GM12874 (cell line): ENCODE measurements at regions not wholly inside any gene's neighbourhood (a gene's known extent, or its start where the extent isn't known, plus 50 kb on each side); places are given as distances from the start of the nearest gene placed in this dataset.

Experiments
- TF ChIP-seq, protein P1 (sequence below): IDR thresholded peaks from 2 replicates; pipeline ENCODE4 v1.5.1; 2011; ENCODE audit warnings: low read depth, mild to moderate bottlenecking, control low read depth, low read length, moderate library complexity; ENCODE audit not compliant: insufficient read depth

DNA sequence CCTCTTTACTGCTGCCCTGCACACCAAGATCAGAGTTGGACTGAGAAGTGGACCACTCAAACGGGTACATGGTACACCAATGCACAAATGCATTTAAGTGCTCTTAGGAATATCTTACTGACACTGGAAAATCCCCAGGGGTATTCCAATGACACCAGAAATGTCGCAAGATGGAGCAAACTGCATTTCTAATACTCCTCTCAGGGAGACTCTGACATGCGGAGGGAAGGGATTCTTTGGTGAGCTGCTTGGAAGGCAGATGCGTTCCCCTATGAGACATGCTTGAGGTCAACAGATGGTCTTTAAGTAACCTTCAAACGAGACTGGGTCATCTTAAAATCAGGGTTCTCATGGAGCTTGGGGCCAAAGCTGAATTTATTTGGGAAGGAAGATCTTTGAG, 521.8 kb upstream of the TCF4 start:
- TF ChIP-seq, protein P1, sequence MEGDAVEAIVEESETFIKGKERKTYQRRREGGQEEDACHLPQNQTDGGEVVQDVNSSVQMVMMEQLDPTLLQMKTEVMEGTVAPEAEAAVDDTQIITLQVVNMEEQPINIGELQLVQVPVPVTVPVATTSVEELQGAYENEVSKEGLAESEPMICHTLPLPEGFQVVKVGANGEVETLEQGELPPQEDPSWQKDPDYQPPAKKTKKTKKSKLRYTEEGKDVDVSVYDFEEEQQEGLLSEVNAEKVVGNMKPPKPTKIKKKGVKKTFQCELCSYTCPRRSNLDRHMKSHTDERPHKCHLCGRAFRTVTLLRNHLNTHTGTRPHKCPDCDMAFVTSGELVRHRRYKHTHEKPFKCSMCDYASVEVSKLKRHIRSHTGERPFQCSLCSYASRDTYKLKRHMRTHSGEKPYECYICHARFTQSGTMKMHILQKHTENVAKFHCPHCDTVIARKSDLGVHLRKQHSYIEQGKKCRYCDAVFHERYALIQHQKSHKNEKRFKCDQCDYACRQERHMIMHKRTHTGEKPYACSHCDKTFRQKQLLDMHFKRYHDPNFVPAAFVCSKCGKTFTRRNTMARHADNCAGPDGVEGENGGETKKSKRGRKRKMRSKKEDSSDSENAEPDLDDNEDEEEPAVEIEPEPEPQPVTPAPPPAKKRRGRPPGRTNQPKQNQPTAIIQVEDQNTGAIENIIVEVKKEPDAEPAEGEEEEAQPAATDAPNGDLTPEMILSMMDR: no peak

DNA sequence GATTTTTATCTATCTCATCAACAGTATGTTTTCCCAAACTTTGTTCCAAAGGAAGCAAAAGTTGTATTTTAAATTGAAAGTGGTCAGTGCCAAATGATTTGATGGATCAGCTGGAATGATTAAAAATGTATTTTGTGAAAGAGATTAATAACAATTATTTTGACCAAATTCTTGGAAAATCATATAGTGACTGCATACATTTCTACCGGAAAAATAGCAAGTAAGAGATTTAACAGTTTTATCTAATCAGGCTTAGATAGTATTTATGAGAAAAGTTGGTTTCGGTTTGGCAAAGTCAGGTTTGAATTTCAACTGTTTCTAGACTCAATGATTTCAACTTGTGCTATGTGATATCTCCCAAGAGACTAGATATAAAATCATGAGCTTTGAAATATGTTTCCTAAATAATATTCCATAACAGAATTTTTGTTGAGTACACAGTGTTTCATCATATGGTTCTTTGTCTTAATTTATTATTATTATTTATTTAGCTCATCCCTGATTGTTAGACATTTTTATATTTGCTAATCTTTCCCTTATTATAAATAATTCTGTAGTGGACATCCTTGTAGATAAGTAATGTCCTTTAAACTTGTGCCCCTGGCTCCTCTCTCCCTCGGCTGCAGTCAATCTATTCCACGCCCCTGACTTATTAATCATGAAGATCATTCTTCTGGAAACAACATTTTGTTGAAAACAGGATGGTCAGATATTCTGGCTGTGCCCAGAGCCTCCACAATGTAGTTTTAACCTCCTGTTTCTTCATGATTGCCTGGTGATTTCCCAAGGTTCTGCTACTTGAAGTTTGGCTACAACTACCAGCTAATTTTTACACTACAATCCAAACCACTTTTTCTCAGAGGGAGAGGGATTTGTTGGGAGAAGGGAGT, 520.7 kb upstream of the TCF4 start:
- TF ChIP-seq, protein P1: no peak

DNA sequence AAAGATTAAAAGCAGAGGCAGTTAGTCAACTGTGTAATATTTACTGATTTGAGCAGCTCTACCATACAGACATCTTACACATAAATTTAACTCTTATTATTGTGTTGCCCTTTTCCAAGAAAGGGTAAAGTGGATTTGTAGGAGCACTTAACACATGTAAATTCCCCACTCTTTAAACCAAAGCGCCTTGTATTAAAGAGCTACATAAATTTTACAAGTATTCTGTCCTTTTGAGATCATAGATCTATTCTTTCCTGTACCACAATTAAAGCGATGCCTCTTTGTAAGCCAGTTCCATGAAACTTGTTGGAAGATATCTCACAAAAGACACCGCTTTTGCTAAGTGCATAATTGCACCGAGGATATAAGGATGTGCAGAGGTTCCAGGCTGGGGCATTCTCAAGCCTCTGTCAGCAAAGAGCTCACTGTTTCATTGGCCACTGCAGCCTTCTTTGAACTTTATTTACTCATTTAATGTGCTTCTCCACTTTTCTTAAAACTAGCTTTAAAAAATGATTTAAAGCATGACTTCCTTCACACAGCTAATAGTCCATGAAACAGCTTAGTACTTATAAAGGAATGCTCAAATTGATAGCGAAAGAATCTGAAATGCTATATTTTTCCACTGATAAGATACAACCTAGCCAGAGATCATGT, 520.0 kb upstream of the TCF4 start:
- TF ChIP-seq, protein P1: no peak

DNA sequence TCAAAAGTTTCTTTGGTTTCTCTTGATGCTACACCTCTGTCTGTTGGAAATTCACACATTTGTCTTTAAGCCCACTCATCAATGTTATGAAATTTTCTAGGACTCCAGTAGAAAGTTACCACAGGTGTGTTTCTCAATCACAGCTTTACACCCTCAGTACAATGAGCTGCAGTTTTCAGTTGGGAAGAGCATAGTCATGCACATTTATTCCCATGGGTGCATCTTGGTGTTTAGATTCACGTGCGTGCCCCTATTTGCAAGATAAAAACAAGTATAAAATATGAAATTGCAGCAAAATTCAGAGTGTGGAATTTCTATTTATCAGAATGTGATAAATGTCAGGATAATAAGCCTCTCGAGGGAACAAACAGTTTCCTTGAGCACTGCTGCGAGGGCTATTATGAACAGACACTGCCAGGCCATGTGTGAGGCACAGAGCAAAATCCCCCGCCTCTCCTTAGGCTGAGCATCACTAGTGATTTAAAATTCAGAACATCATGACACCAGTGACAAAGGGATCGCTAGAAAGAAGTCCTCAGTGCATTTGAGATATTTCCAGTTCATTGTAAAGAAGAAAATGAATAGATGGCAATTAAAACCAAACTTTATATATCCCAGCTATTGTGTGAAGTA, 512.2 kb upstream of the TCF4 start:
- TF ChIP-seq, protein P1: no peak

DNA sequence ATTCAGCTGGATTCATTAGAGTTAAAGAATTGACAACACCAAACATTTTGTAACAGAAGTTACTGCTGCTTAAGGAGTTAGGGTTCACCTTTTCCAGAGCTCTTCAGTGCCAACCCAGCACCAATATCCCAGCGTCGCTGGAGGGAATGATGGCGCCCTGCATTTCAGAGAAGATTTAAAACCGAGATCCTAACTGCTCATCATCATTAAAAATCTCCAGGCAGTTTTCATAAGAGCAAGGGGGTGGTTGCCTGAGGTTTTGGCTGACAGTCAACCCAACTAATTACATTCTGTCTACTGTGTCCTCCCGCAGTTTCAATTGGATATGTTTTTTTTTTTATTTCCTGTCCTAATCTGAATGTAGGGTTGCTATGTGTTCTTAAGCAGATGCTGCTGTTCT, 509.6 kb upstream of the TCF4 start:
- TF ChIP-seq, protein P1: no peak

DNA sequence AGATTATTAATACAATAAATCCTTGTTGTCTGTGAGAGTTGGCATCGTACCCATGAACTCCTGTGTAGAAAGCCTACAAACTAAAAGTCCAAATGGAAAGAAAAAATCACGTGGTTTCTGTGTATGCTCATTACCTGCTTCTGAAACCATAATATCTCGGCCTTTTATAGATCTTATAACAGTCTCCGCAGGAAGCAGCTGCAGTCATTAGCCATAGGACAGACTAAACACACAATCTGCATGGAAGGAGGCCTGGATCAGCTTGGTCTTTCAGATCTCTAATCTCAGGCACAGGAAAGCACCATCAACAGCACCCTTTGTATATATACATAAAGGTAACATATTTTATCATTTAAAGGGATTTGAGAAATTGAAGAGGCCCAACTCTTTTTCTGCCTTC, 508.9 kb upstream of the TCF4 start:
- TF ChIP-seq, protein P1: no peak

DNA sequence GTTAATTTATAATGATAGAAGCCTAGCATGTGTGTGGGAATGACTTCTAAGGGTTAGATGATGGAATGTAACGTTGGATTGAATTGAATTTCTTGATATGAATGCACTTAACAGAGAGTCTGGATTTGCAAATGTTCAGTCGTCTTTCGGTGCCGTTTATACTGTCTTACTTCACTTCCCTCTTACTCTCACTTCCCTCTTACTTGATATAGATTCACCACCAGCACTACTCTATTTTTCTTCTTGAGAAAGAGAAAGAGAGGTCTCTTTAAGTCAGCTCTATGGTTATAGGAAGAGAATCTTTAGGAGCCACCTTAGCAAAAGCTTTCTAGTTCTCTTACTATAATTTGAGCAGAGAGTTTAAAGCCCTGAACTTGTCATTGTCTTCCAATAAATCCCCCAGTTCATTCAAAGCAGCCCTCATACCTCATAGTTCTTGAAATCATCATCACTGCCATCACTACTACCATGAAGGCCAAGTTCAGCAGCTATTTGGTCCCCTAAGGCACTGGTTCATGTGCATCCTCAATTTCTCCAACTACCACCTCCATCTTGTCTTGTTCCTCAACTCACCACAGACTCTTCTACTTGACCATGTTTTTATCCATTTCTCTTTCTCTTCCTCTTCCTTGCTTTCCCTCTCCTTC, 501.7 kb upstream of the TCF4 start:
- TF ChIP-seq, protein P1: no peak
